ENCODE measurements at regions not wholly inside any gene's neighbourhood (a gene's known extent, or its start where the extent isn't known, plus 50 kb on each side); places are given as distances from the start of the nearest gene placed in this dataset.

DNA sequence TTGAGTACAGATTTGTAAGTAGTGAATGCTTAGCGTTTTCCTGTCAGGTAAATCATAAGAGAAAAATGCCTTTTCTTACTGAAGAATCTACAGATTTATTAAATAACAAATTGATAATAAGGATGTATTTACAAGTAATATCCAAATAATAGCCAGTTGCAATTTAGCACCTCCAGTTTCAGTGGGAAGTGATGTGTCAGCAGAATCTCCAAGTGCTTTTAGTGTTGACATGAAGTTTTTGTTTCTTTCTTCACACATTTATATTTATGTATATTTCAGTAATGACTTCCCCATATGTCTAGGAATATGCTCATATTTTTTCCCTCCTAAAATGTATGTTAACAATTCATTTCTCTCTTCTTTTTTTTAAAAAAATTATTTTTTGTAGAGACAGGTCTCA, 229.9 kb upstream of the GRIN3A start:
- TF ChIP-seq, protein P1, sequence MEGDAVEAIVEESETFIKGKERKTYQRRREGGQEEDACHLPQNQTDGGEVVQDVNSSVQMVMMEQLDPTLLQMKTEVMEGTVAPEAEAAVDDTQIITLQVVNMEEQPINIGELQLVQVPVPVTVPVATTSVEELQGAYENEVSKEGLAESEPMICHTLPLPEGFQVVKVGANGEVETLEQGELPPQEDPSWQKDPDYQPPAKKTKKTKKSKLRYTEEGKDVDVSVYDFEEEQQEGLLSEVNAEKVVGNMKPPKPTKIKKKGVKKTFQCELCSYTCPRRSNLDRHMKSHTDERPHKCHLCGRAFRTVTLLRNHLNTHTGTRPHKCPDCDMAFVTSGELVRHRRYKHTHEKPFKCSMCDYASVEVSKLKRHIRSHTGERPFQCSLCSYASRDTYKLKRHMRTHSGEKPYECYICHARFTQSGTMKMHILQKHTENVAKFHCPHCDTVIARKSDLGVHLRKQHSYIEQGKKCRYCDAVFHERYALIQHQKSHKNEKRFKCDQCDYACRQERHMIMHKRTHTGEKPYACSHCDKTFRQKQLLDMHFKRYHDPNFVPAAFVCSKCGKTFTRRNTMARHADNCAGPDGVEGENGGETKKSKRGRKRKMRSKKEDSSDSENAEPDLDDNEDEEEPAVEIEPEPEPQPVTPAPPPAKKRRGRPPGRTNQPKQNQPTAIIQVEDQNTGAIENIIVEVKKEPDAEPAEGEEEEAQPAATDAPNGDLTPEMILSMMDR (IDR thresholded peaks at IDR 0.05): no peak
- TF ChIP-seq ZFX (IDR thresholded peaks at IDR 0.05; ENCODE audit: borderline replicate concordance): no peak
